A204.1 (cell line): ENCODE measurements at regions not wholly inside any gene's neighbourhood (a gene's known extent, or its start where the extent isn't known, plus 50 kb on each side); places are given as distances from the start of the nearest gene placed in this dataset.
A peak's percentile ranks its signal among the peaks of the same experiment; 100 is the strongest.
"Not testable (repeated sequence)": the region's sequence is repeated elsewhere in the genome, so short reads cannot be mapped to it uniquely, and the experiment has no call there.

Source experiments
- FAIRE-seq: peaks from 2 replicates; lab custom pipeline; 2012; peaks lifted over from hg19 to GRCh38; lab: Jason Lieb, UNC

DNA sequence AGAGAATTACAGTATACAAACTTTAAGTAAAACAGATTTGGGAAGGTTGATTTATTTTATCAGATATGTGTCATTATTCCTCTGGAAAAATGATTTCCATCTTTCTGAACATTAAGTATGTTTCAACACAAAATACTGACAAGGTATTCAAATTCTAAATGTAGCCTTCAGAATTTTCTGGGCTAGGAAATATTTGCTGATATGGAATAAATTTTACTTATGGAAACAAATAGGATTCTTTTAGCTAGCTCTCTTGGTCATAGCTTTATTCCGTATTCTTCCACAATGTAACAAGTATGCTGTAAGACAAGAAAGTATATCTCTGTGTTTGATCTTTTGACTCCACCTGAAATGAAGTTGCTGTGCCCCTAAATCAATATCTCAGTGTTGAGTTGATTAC is 1125.2 kb upstream of the CITED2 start:
- no peak for FAIRE-seq

DNA sequence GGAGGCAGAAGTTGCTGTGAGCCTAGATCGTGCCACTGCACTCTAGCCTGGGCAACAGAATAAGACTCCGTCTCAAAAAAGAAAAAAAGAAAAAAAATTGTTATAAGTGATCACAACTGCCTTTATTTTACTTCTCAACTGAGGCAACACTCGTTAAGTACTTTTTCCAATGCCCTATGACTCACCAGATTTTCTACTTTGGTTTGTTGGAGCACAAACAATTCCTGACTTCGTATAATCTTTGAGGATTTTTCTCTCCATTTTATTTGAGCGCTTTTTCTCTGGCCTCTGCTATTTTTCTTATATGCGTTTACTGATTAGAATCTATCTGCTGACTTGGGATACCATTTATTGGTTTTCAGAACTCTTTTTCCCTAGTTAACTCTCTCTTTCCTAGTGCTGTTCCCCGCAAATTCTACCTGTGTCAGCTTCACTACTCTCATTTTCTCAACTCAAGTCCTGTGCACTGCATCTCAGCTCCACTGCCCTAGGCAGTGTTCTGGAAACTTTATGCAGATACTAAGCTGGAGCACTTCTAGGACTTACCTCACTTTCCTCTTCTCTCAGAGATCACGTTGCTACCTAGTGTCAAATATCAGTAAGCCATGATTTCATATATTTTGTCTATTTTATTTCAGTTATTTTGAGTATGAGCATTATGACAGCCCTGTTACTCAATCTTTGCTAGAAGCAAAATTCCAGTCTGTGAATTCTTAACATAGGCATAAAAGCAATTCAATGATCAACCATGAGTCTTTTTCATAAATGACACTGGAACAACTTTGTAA is 1120.1 kb upstream of the CITED2 start:
- FAIRE-seq = no peak

DNA sequence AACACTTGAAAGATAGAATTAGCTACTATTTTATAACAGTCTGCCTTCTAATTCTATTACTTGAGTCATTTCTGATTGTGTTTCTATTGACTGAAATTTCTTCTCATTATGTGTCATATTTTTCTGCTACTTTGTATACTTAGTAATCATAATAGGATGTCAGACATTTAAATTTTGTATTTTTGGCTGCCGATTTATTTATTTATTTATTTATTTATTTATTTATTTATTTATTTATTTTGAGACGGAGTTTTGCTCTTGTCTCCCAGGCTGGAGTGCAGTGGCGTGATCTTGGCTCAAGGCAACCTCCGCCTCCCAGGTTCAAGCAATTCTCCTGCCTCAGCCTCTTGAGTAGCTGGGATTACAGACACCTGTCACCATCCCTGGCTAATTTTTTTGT is 1119.0 kb upstream of the CITED2 start:
- FAIRE-seq = not testable (repeated sequence)

DNA sequence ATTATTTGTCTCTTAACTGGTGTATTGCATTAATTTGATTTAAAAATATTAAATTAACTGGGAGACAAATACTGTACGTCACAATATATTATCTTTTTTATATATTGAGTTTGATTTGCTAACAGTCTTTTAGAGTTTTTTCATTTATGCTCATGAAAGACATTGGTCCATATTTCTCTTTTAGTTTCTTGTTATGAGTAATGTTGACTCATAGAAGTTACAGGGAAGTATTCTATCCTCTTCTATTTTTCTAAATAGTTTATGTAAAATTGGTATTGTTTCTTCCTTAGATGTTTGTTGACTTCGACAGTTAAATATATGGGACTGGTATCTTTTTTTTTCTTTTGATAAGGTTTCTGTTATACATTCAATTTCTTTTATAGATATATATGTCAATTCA is 1115.6 kb upstream of the CITED2 start:
- FAIRE-seq = peak; percentile 9

DNA sequence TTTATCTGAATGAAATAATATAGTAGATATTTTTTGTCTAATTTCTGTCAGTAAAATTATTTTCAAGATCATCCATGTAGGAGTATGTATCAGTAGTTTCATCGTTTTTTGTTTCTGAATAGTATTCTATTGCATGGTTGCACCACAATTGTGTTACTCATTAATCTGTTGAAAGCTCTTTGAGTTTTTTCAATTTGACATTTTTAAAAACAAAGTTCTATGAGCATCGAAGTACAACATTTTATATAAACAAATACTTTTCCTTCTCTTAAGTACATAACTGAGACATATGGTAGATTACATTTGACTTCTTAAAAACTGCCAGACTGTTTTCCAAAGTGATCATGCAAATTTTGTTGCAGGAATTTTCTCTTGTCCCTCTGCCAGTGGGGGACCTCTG is 1113.1 kb upstream of the CITED2 start:
- no peak for FAIRE-seq

DNA sequence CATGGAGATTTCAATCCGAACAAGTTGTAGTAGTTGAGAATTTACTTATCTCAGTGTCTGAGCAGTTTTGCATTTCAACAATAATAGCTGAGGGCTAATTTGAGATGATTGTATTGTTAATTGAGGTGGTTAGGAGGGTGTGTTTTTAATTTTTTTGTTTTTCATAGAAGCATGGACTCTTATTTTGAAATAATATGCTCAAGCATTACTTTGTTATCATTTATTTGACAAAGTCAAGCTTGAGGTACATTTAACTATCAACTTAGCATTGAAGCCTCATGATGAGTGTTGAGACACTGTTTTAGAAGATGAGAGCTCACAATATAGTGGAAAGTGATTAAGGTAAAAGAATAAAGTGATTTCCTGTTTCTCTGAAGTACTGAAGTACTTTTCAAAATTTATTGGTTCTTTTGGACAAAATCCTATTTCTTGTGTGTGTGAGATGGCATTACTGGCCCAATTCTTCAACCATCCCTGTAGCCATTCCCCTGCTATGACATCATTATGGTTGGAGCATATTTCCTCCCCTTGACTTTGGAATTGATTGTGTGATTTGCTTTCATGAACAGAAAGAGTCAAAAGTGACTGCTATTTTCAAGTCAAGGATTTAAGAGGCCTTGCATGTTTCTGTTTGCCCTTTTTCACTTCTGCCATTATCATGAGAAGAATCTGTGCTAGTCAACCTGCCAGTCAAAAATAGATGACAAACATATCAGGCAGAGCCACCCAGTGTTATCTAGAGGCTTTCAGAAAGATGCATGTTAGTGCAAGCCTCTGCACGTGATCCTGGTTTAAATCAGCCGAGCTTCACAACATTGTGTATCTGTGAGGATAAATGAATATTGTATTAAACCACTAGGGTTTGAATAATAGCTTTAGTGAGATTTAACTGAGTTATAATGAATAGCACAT is 1112.3 kb upstream of the CITED2 start:
- no peak for FAIRE-seq

DNA sequence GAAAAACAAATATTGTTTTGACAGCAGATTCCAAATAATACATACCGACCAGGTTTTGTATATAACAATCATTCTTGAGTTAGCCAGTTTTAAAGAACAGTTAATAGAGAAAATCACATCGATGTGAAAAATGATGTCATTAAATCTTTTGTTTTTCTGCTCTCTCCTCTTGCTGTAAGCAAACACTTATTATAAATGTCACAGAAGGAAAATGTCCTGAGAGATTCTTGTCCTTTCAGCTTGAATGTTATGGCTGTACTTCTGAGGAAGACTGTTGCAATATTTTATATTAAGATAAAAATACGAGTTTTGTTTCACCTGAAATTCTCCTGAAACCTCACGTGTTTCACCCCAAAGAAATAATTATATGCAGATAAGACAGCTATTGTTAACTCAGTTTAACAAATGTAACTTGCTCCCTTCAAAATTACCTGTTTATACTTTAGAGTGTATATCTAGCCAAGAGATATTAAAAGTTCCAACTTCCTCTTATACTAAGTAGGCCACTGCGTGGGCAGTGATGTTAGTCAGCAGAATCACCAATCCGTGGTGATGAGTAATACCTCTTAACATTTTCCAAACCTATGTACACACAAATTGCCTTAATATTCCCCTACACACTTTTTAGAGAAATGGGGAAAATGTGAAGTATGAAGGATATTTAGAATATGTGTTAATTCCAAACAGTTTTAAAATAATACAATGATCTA is 1111.4 kb upstream of the CITED2 start:
- no peak for FAIRE-seq

DNA sequence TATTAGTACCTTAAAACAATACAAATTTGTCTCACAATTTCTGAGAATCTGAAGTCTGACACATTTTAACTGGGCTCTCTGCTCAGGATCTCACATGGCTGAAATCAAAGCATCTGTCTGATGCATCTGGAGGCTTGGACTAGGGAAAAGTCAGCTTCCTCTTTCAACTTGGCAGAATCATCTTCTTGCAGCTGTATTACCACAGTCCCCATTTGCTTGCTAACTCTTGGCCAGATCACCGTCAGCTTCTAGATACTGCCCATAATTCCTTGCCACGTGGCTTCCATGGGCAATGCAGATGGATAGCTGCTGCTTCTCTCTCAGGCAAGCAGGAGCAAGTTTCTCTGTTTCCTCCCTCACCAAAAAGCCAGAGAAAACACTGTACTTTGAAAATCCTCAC is 1106.4 kb upstream of the CITED2 start:
- FAIRE-seq = no peak

DNA sequence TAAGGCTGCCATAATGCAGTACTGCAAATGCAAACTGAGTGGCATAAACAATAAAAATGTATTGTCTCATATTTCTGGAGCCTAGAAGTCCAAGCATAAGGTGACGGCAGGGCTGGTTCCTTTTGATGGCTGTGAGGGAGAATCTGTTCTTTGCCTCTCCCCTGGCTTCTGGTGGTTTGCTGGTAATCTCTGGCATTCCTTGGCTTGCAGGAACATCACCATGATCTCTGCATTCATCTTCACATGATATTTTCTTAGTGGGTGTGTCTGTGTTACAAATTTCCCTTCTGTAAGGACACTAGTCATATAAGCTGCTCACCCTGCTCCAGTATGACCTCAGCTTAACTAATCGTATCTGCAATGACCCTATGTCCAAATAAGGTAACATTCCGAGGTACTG is 1104.2 kb upstream of the CITED2 start:
- no peak for FAIRE-seq

DNA sequence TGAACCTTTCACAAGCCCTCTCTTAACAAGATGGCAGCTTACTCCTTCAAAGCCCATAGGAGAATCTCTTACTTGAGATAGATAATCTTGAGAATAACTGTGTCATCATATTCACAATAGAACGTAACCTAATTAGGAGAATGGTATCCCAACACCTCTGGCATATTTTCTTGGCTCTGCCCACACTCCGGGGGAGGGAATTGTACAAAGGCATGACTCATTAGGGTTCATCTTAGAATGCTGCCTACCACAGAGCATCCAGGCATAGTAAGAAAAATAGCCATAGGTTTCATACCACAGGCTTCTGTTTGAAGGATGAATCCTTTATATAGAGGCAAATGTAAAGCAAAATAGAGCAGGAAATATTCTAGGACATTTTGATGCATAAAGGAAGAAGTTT is 1100.6 kb upstream of the CITED2 start:
- no peak for FAIRE-seq

DNA sequence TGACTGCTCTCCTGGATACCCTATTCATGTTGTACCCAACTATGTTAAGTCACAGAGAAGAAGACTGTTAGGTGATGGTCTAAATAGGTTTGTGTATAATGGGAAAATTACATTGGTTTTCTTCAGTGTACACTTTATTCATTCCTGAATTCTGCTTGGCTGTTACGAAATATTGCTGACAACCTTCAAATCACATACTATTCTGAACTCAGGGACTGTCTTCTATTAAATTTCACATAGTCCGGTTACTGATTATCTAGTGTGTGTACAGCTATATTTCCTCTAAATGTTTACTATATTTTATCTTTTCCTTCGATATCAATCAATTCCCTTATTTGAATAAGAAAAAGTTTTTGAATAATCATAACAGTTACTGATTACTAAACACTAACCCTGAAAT is 1090.3 kb upstream of the CITED2 start:
- no peak for FAIRE-seq

DNA sequence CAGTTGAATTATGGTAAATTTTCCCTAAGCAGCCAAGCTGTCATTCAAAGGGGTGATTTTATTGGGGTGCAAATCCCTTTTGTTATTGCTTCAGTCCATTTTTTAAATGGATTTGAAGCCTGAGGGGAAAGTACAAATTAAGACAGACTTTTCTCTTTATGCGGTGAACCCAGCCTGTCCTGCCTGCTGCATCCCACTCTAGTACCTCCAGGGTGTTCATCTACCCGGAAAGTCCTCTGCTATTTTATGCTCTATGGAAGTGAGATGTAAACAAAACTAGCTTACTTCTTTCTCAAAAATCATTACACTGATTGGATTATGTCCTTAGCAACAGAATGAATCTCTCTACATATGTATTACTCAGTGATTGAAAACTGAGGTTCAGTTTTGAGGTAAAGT is 1088.9 kb upstream of the CITED2 start:
- FAIRE-seq = no peak

DNA sequence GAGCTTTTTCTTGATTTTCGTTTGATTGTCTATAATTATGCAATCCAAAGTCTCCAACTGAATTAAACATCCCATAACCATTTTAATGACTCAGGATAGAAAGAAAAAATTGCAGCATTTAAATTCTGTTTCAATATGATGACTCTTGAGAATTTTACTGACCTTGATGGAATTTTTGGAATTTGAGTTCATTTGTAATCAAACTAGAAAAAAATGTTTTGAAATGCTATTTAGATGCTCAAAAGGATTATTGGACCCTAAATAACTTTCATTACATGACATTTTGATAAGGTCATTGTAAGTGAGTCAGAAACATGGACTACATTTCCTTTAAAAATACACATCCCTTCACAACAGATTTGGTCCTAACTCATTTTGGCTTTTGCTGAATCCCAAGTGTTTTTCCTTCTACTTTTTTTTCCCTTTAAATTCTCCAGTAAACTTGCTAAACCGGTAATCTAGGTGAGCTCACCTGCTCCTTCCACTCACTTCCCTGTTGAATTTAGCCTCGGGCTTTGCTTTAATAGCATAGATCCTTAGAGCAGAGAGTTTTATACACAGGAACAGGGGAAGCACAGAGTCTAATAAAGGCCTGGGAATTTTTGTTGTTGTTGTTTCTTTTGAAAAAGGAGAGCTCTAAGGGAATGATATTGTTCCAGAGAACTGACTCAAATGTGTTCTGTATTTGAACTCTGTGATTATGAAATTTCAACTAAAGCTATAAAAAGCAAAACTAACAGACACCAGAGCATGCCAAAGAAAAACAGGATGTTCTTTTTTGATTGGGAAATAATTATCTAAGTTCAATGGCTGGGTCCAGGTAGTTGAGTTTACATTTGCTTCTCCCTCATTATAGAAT is 1088.2 kb upstream of the CITED2 start:
- FAIRE-seq = no peak

DNA sequence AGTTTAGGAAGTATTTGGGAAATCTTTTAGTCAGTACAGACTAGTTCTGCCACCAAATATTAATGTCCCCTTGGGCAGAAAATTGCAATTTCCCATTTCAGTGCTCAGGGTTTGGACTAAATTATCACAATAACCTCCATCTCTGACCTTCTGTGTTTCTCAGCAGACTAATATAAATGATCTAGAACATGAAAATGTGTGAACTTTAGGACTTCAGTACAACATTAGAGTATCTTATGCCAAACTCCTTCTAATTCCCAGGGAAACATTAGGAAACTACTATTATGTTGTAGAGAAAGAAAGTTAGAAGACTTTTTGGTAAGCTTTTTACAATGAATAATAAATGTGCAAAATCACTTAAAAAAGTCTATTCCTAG is 1087.6 kb upstream of the CITED2 start:
- FAIRE-seq = no peak

DNA sequence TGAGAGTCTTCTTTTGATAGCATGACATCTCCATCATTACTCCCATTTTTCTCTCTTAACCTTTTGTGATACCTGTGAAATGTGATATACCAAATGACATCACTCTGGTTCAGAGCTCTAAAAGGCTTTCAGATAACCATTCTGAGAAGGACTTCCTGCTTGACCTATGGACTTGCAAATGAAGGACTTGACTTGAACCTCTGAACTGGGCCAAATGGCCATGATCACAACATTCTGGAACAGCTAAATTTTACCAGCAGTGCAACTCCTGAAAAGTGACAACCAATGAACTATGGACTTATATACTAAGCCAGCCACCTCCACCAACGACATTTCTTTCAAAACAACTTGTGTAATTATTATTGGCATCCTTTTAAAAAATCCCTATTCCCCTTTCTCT is 1085.8 kb upstream of the CITED2 start:
- FAIRE-seq = no peak

DNA sequence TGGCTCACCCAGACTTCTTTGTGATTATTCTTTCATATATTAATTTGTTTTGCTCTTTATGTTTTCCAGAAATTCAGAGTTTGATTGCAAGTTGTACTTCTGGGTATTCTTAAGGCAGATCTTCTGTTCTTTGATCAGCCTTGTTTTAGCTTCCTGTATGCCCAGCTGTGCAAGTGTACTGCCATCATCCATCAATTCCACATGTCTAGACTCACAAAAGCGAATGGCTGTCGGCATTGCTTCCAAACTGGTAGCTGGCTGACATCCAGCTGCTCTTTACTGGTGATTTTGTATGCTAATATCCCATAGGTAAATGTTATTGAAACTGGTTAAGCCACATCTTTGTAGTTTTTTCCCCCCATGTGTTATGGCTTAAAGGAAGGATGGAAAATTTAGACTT is 1084.8 kb upstream of the CITED2 start:
- FAIRE-seq = no peak

DNA sequence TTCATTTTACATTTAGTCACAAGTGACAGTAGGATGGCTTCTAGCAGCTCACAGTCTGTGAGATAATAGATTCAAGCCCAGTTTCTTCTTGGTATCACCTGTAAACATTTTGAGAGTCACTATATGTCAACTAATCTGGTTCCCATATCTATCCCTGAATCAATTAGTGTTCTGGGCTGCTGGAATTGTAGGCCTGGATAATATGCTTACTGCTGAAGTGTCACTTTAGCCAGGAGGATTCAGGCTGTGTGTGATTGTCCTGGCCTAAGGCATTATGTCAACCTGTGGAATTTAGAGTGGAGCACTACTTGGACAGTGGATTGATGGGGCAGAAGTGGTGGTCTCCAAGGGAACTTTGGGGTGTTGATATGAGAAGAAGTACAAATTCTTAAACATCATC is 1071.8 kb upstream of the CITED2 start:
- FAIRE-seq = no peak

DNA sequence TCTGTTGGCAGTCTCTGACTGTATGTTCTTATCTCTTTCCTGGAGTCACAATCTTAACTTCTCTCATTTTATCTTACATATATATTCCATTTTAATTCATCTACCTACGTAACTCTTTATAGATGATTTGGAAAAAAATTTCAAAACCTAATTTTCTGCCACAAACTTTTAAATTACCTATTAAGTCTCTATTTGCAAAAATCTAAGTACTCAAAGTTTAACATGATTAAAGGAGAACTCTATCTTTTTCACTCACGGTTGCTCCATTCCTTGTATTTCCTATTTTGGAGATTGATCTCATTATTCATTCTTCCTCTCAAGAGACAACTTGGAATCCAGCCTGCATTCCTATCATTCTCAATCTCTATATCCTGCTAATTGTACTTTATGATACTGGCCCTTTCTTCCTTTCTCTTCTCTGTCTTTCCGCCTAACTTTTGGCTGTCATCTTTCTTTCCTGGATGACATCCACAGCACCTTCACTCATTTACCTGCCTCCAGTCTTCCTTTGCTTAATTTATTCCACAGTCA is 1071.1 kb upstream of the CITED2 start:
- no peak for FAIRE-seq

DNA sequence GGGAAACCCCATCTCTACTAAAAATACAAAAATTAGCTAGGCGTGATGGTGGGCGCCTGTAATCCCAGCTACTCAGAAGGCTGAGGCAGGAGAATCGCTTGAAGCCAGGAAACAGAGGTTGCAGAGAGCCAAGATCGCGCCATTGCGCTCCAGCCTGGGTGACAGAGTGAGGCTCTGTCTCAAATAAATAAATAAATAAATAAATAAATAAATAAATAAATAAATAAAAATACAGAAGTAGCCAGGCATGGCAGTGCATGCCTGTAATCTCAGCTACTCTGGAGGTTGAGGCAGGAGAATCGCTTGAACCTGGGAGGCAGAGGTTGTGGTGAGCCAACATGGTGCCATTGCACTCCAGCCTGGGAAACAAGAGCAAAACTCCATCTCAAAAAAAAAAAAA is 1068.7 kb upstream of the CITED2 start:
- not testable (repeated sequence) for FAIRE-seq

DNA sequence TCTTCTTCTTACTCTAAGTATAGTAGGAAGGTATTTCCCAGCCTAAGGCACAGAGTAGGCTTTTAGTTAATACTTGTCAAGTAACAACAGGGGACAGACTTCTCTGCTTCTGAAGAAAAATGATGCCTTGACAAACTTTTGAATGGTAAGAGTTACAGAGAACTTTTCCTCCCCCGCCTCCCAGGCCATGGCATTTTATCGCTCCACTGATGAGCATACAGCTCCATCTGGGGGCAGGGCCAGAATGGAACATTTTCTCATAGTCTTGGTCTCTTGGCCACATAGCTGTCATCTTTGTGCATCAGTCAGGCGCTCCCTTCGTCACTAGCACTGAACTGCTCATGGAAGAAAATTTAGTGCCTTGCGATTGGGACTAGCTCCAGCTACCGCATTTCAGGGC is 1066.8 kb upstream of the CITED2 start:
- no peak for FAIRE-seq

DNA sequence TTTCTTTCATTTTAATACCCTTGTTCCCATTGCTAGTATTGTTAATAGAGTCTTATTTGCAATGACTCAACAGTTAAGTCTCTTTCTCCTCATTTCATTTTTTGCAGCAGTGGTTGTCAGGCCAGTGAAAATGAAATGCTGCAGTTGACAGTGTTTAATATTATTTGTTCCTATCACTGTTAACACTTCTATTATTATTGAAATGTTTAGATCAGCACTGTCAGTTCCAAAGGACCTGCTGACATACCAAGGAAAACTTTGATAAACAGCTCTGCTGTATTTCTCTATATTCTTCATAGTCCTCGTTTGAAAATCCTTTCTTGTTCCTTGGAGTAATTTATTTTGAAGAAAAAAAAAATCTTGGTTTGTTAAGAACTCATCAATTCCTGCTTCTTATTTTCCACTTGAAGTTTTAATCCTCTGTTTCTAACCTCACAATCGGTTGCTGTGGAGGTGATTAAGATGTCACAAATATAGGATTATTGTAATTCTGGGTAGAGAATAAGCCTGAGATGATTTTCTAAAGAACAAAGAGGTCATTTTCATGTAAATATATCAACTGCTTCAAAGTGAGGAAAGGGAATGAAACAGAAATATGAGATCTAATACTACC is 1065.9 kb upstream of the CITED2 start:
- FAIRE-seq = no peak
